B cell (primary cell): ENCODE measurements at regions not wholly inside any gene's neighbourhood (a gene's known extent, or its start where the extent isn't known, plus 50 kb on each side); places are given as distances from the start of the nearest gene placed in this dataset.

ENCODE experiments used
- ATAC-seq: fragments of 200-7000 bp; cut with Tn5 transposase; one replicate; pipeline ENCODE4 v1.10.0; 2021; ENCODE audit warnings: low read depth, mild to moderate bottlenecking, moderate number of reproducible peaks, moderate library complexity
- CTCF ChIA-PET: fragments of 350-600 bp; sonication (Branson Sonifier 250); formaldehyde crosslinking; loops from one replicate; lab custom pipeline; 2021; ENCODE audit warnings: antibody characterized with exemption, inconsistent platforms; lab: Charles Lee
- POLR2A ChIA-PET: fragments of 350-600 bp; sonication (Branson Sonifier 250); formaldehyde crosslinking; loops from one replicate; lab custom pipeline; 2021; ENCODE audit warnings: antibody characterized with exemption; lab: Charles Lee
- DNase-seq: peaks from one replicate; pipeline ENCODE4 v3.0.0; 2013
- H2AFZ ChIP-seq: 2 replicates; pipeline ENCODE4 v1.6.1; 2012; ENCODE audit warnings: mild to moderate bottlenecking, low read depth, low read length; ENCODE audit not compliant: insufficient read depth, poor library complexity, severe bottlenecking
- H3K27ac ChIP-seq, 2 donors: 1 replicate in 1 of 2; 2 replicates in 1 of 2; pipeline ENCODE4 v1.5.1; 2012 to 2013; ENCODE audit warnings: low read length in 2 of 2, mild to moderate bottlenecking in 2 of 2, moderate library complexity in 1 of 2
- H3K27me3 ChIP-seq, 4 experiments: fragments of 200-600 bp in 1 of 4; sonication (generic) in 1 of 4; replicated peaks in 1 of 4; 1 replicate in 2 of 4; 2 replicates in 2 of 4; pipeline versions ENCODE4 v1.6.1 to v1.7.0; 2013 to 2016; ENCODE audit warnings: low read length in 3 of 4, mild to moderate bottlenecking in 2 of 4, mixed read lengths in 1 of 4, moderate library complexity in 1 of 4; ENCODE audit not compliant: insufficient read depth in 4 of 4, control insufficient read depth in 3 of 4; ENCODE audit errors: control extremely low read depth in 1 of 4
- H3K36me3 ChIP-seq, 2 experiments: replicated peaks in 1 of 2; 1 replicate in 1 of 2; 2 replicates in 1 of 2; pipeline versions ENCODE4 v1.6.1 to v1.7.1; 2013; ENCODE audit warnings: low read length in 1 of 2; ENCODE audit not compliant: insufficient read depth in 2 of 2, control insufficient read depth in 1 of 2; ENCODE audit errors: control extremely low read depth in 1 of 2, extremely low read depth in 1 of 2
- H3K4me1 ChIP-seq, 2 donors: fragments of 200-600 bp in 1 of 2; sonication (generic) in 1 of 2; 1 replicate in 1 of 2; 2 replicates in 1 of 2; pipeline versions ENCODE4 v1.5.1 to v1.6.1; 2013 to 2017; ENCODE audit warnings: low read length in 2 of 2; ENCODE audit not compliant: control insufficient read depth in 2 of 2, insufficient read depth in 2 of 2
- H3K4me2 ChIP-seq: replicated peaks from 2 replicates; pipeline ENCODE3; 2012; ENCODE audit warnings: mild to moderate bottlenecking, low read depth, low read length; ENCODE audit not compliant: poor library complexity, severe bottlenecking
- H3K4me3 ChIP-seq, 5 experiments: fragments of 200-600 bp in 1 of 5; sonication (generic) in 1 of 5; 1 replicate in 3 of 5; 2 replicates in 2 of 5; pipeline versions ENCODE4 v1.5.1 to v1.7.0; 2011 to 2016; ENCODE audit warnings: low read length in 4 of 5, mild to moderate bottlenecking in 4 of 5, low read depth in 2 of 5, control low read depth in 1 of 5, moderate library complexity in 1 of 5; ENCODE audit not compliant: insufficient read depth in 1 of 5; ENCODE audit errors: control extremely low read depth in 1 of 5, extremely low read depth in 1 of 5
- H3K79me2 ChIP-seq: fragments of 200-600 bp; sonication (generic); one replicate; pipeline ENCODE4 v1.6.0; 2016; ENCODE audit warnings: low read length; ENCODE audit not compliant: control insufficient read depth, insufficient read depth
- H3K9ac ChIP-seq: fragments of 200-600 bp; sonication (generic); 2 replicates; pipeline ENCODE4 v1.6.1; 2017; ENCODE audit warnings: mild to moderate bottlenecking, low read length, moderate library complexity
- H3K9me3 ChIP-seq, 3 donors: one replicate each; pipeline versions ENCODE4 v1.6.1 to v1.7.1; 2013; ENCODE audit warnings: low read length in 2 of 3; ENCODE audit not compliant: control insufficient read depth in 2 of 3, insufficient read depth in 1 of 3; ENCODE audit errors: control extremely low read depth in 1 of 3
- H4K20me1 ChIP-seq: 2 replicates; pipeline ENCODE4 v1.6.0; 2012; ENCODE audit warnings: mild to moderate bottlenecking, low read length; ENCODE audit not compliant: insufficient read depth, control insufficient read depth, poor library complexity, severe bottlenecking
- H3K27ac Mint-ChIP-seq: one replicate; pipeline ENCODE4 v1.8.0; 2021; ENCODE audit warnings: mixed read lengths
- H3K27me3 Mint-ChIP-seq: one replicate; pipeline ENCODE4 v1.8.0; 2021; ENCODE audit warnings: mixed read lengths
- H3K4me1 Mint-ChIP-seq: one replicate; pipeline ENCODE4 v1.8.0; 2021; ENCODE audit warnings: mixed read lengths
- H3K4me3 Mint-ChIP-seq: one replicate; pipeline ENCODE4 v1.8.0; 2021; ENCODE audit warnings: mixed read lengths
- H3K9me3 Mint-ChIP-seq: one replicate; pipeline ENCODE4 v1.8.0; 2022; ENCODE audit warnings: mixed read lengths; ENCODE audit not compliant: insufficient read depth
- CTCF ChIP-seq: fragments of 200-600 bp; IDR thresholded peaks from one replicate; pipeline ENCODE4 v1.8.0; 2022; ENCODE audit warnings: antibody characterized with exemption, mild to moderate bottlenecking
- EZH2 ChIP-seq: IDR thresholded peaks from 2 replicates; pipeline ENCODE4 v1.6.1; 2012; ENCODE audit warnings: borderline replicate concordance, low read depth, mild to moderate bottlenecking, moderate library complexity, low read length; ENCODE audit not compliant: insufficient read depth, poor library complexity, severe bottlenecking
- whole genome bisulfite sequencing: methylation state at CpG from one replicate; pipeline ENCODE4 v1.1.5; 2013; ENCODE audit warnings: missing lambda C conversion rate; ENCODE audit not compliant: insufficient coverage; 5-methylcytosine and 5-hydroxymethylcytosine counted together
- intact Hi-C: fragments of 100-400 bp; cut with micrococcal nuclease; formaldehyde crosslinking; loops from one replicate; pipeline ENCODE4 v1.10.0; 2022

GRCh38 chr14:26078561-26078960 is 519.3 kb downstream of the NOVA1 start:
- CTCF ChIA-PET = no interaction called here

GRCh38 chr14:26074892-26075291 is 522.9 kb downstream of the NOVA1 start:
- no peak for DNase-seq
- Histone ChIP-seq H2AFZ (no peak overlapping the region), H4K20me1 (no peaks in the 10 kb centered on the region), H3K9ac (no peak overlapping the region), H3K4me3 (no peak overlapping the region), H3K4me2 (no peak overlapping the region), H3K9me3 (no peaks in the 10 kb centered on the region), H3K27me3 (no peaks in the 10 kb centered on the region), H3K36me3 (no peaks in the 10 kb centered on the region), H3K27ac (no peak overlapping the region), H3K79me2 (no peaks in the 10 kb centered on the region), H3K4me1 (no peaks in the 10 kb centered on the region)
- ATAC-seq = no peak
- ChIA-PET CTCF (no interaction called here), POLR2A (no interaction called here)
- H3K27me3 Mint-ChIP-seq = no peaks in the 10 kb centered on the region
- H3K27ac Mint-ChIP-seq = no peak overlapping the region
- no peak overlapping the region for H3K4me3 Mint-ChIP-seq
- H3K4me1 Mint-ChIP-seq = no peaks in the 10 kb centered on the region
- H3K9me3 Mint-ChIP-seq = peaks cover 2% of the 10 kb centered on the region
- no CpG with 5 or more reads among the region's 2 CpGs for WGBS
- TF ChIP-seq EZH2 = no peak
- TF ChIP-seq CTCF = no peak
- intact Hi-C loops = no loop called here

More at GRCh38 chr14:26078561-26078960, 519.3 kb downstream of the NOVA1 start:
- no peak overlapping the region for H3K9ac ChIP-seq
- WGBS = 100% methylated on average over 1 of the region's 2 CpGs
- H3K9me3 Mint-ChIP-seq = peaks cover 2% of the 10 kb centered on the region
- DNase-seq (no peak), ATAC-seq (no peak)
- H3K27me3 Mint-ChIP-seq = no peaks in the 10 kb centered on the region
- H3K4me3 Mint-ChIP-seq = no peak overlapping the region
- H3K4me3 ChIP-seq = no peak overlapping the region
- H3K9me3 ChIP-seq = peaks cover 0 to 1% (median 0%) of the 10 kb centered on the region in 3 donors
- TF ChIP-seq EZH2 = no peak
- no peak overlapping the region for H2AFZ ChIP-seq
- H4K20me1 ChIP-seq = no peaks in the 10 kb centered on the region
- H3K4me2 ChIP-seq = no peak overlapping the region
- no peaks in the 10 kb centered on the region for H3K4me1 ChIP-seq
- no peaks in the 10 kb centered on the region for H3K4me1 Mint-ChIP-seq
- no peak overlapping the region for H3K27ac Mint-ChIP-seq
- no peaks in the 10 kb centered on the region for H3K27me3 ChIP-seq
- H3K36me3 ChIP-seq = no peaks in the 10 kb centered on the region
- H3K79me2 ChIP-seq = no peaks in the 10 kb centered on the region
- intact Hi-C loops = no loop called here
- POLR2A ChIA-PET = no interaction called here
- H3K27ac ChIP-seq = no peak overlapping the region
